ENCODE measurements at regions not wholly inside any gene's neighbourhood (a gene's known extent, or its start where the extent isn't known, plus 50 kb on each side); places are given as distances from the start of the nearest gene placed in this dataset.

DNA sequence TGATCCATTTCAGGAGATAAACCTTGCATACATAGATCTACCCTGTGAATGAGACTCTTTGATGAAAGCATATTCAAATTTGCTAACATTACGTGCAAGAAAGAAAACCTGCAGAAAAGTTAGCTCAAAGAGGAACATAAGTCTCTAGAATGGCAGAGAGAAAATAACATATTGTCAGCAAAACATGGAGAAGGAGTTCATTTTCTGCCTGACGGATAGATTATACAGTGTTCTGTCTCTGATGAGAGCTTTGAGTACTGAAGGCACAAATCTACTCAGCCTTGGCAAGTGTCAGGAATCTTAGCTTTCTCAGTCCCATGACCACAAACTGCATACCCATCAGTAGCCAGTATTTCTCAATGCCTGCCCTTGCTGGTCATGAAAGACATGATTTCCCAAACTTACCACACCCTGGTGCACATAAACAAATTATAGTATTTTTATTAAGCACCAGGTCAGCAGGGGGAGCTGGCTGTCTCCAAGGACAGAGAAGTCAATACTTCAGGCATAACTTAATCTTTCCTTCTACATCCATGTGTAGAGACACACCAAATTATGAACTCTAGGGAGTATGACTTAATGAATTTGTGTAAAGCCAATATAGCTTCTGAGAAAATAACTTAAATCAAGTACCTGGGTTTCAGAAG lies 401.2 kb upstream of the SOX11 start:
- TF ChIP-seq ZNF274 (IDR thresholded peaks at IDR 0.05; ENCODE audit: low read depth, low read length) (no peak), YY1 (IDR thresholded peaks at IDR 0.05; ENCODE audit: insufficient read depth, insufficient read length) (no peak)
